HepG2 (cell line): ENCODE measurements at regions not wholly inside any gene's neighbourhood (a gene's known extent, or its start where the extent isn't known, plus 50 kb on each side); places are given as distances from the start of the nearest gene placed in this dataset.

Experiments used
- ATAC-seq: fragments of 200-7000 bp; cut with Tn5 transposase; 3 replicates; pipeline ENCODE4 v1.9.1; 2020; ENCODE audit warnings: mild to moderate bottlenecking, moderate library complexity
- BruUV-seq: library from RNA; stranded (reverse); fragments of 400-500 nt; replicated peaks from 2 replicates; lab custom pipeline; 2021; lab: Mats Ljungman, UMichigan
- CTCF ChIA-PET: fragments of 300-600 bp; formaldehyde crosslinking; extraction: SDS; loops from one replicate; lab custom pipeline; 2021; ENCODE audit warnings: low total read pairs, inconsistent platforms, low intra/inter-chr PET ratio; lab: Yijun Ruan, JAX
- POLR2A ChIA-PET: fragments of 350-600 bp; sonication (Branson Sonifier 250); formaldehyde crosslinking; loops from one replicate; lab custom pipeline; 2020; ENCODE audit warnings: antibody characterized with exemption, inconsistent platforms; lab: Yijun Ruan, JAX
- DNase-seq: peaks from one replicate; pipeline ENCODE4 v3.0.0-alpha.2; 2015; ENCODE audit warnings: low spot score
- FAIRE-seq: peaks from 3 replicates; lab custom pipeline; 2011; peaks lifted over from hg19 to GRCh38; lab: Jason Lieb, UNC
- H2AFZ ChIP-seq: one replicate; pipeline ENCODE4 v1.6.1; 2011; ENCODE audit warnings: low read length, inconsistent platforms
- H3K27ac ChIP-seq: fragments of 300-600 bp; 3 replicates; pipeline ENCODE4 v1.8.0; 2011; ENCODE audit warnings: mixed run types, mild to moderate bottlenecking, mixed read lengths, low read length, inconsistent platforms; ENCODE audit not compliant: insufficient read depth; ENCODE audit errors: extremely low read length
- H3K27me3 ChIP-seq, 2 experiments: fragments of 200-600 bp in 1 of 2; 2 replicates in 1 of 2; 3 replicates in 1 of 2; pipeline versions ENCODE4 v1.6.0 to v1.8.0; 2011; ENCODE audit warnings: low read length in 2 of 2, mild to moderate bottlenecking in 2 of 2, moderate library complexity in 2 of 2, inconsistent platforms in 1 of 2; ENCODE audit not compliant: insufficient read depth in 2 of 2, control insufficient read depth in 1 of 2
- H3K36me3 ChIP-seq, 2 experiments: fragments of 200-600 bp in 1 of 2; replicated peaks in 1 of 2; 2 replicates in 1 of 2; 3 replicates in 1 of 2; pipeline versions ENCODE4 v1.5.1 to v1.8.0; 2011; ENCODE audit warnings: low read length in 2 of 2, inconsistent platforms in 1 of 2; ENCODE audit not compliant: insufficient read depth in 2 of 2, control insufficient read depth in 1 of 2
- H3K4me1 ChIP-seq: 2 replicates; pipeline ENCODE4 v1.5.1; 2012; ENCODE audit warnings: low read length, inconsistent platforms; ENCODE audit not compliant: insufficient read depth
- H3K4me2 ChIP-seq: 2 replicates; pipeline ENCODE4 v1.6.0; 2011; ENCODE audit warnings: low read depth, low read length, inconsistent platforms
- H3K4me3 ChIP-seq, 3 experiments: fragments of 200-600 bp in 1 of 3; sonication (generic), shearing (Covaris generic) in 1 of 3; replicated peaks in 1 of 3; 2 replicates each; pipeline ENCODE4 v1.5.1; 2011 to 2016; ENCODE audit warnings: low read length in 3 of 3, inconsistent platforms in 2 of 3, low read depth in 2 of 3, mild to moderate bottlenecking in 2 of 3, control low read depth in 1 of 3, mixed read lengths in 1 of 3; ENCODE audit not compliant: insufficient read depth in 1 of 3
- H3K79me2 ChIP-seq: one replicate; pipeline ENCODE4 v1.6.1; 2011; ENCODE audit warnings: low read length, inconsistent platforms; ENCODE audit not compliant: insufficient read depth
- H3K9ac ChIP-seq: 2 replicates; pipeline ENCODE4 v1.6.0; 2011; ENCODE audit warnings: mild to moderate bottlenecking, low read depth, low read length, inconsistent platforms; ENCODE audit not compliant: insufficient read depth
- H3K9me3 ChIP-seq: 2 replicates; pipeline ENCODE4 v1.5.1; 2012; ENCODE audit warnings: mild to moderate bottlenecking, low read length
- H4K20me1 ChIP-seq: 2 replicates; pipeline ENCODE4 v1.6.0; 2011; ENCODE audit warnings: inconsistent platforms, mild to moderate bottlenecking, low read length, moderate library complexity; ENCODE audit not compliant: insufficient read depth
- ARHGAP35 ChIP-seq: sonication (generic); formaldehyde crosslinking; IDR thresholded peaks from 2 replicates; pipeline ENCODE4 v1.9.0; 2022; ENCODE audit warnings: mild to moderate bottlenecking, inconsistent platforms, moderate library complexity, missing genetic modification reagents, borderline replicate concordance
- ARID2 ChIP-seq: sonication (generic); formaldehyde crosslinking; IDR thresholded peaks from 2 replicates; pipeline ENCODE4 v1.8.1; 2022; ENCODE audit warnings: mild to moderate bottlenecking, missing genetic modification reagents, borderline replicate concordance
- CHD2 ChIP-seq: IDR thresholded peaks from 2 replicates; pipeline ENCODE4 v1.6.1; 2011; ENCODE audit warnings: low read depth, low read length, improper control_type of control experiment
- HOXA5 ChIP-seq: sonication (generic); formaldehyde crosslinking; IDR thresholded peaks from 2 replicates; pipeline ENCODE4 v1.4.0; 2020; ENCODE audit warnings: missing genetic modification reagents
- POLR2A ChIP-seq, 2 experiments: IDR thresholded peaks; 2 replicates each; pipeline ENCODE4 v1.6.1; 2011; ENCODE audit warnings: low read depth in 2 of 2, low read length in 2 of 2, mild to moderate bottlenecking in 1 of 2, moderate library complexity in 1 of 2; ENCODE audit not compliant: insufficient read depth in 1 of 2
- TSC22D2 ChIP-seq: sonication (generic); formaldehyde crosslinking; IDR thresholded peaks from 2 replicates; pipeline ENCODE4 v1.5.1; 2020; ENCODE audit warnings: missing genetic modification reagents, mild to moderate bottlenecking, borderline replicate concordance
- ZBTB39 ChIP-seq: sonication (generic); formaldehyde crosslinking; IDR thresholded peaks from 2 replicates; pipeline ENCODE4 v1.5.0; 2020; ENCODE audit warnings: missing genetic modification reagents
- ZNF552 ChIP-seq: sonication (generic); formaldehyde crosslinking; IDR thresholded peaks from 2 replicates; pipeline ENCODE4 v1.9.0; 2022; ENCODE audit warnings: missing genetic modification reagents, mild to moderate bottlenecking, borderline replicate concordance
- ZNF670 ChIP-seq: sonication (generic); formaldehyde crosslinking; IDR thresholded peaks from 2 replicates; pipeline ENCODE4 v1.8.0; 2022; ENCODE audit warnings: mild to moderate bottlenecking, missing genetic modification reagents, borderline replicate concordance
- ZNF83 ChIP-seq: sonication (generic); formaldehyde crosslinking; IDR thresholded peaks from 2 replicates; pipeline ENCODE4 v1.4.0; 2020; ENCODE audit warnings: missing genetic modification reagents, mild to moderate bottlenecking, borderline replicate concordance
- WGBS: methylation state at CpG from one replicate; pipeline ENCODE4 v1.1.6; 2017; ENCODE audit warnings: low lambda C conversion rate; 5-methylcytosine and 5-hydroxymethylcytosine counted together
- in situ Hi-C: cut with HindIII; loops from 2 replicates; pipeline ENCODE4 v1.10.0; 2017; ENCODE audit warnings: low pct_unique_long_range_greater_than_20kb; ENCODE audit not compliant: extremely low pct_ligation_motif_present
- intact Hi-C: fragments of 100-400 bp; cut with micrococcal nuclease; formaldehyde crosslinking; loops from one replicate; pipeline ENCODE4 v1.10.0; 2022; ENCODE audit not compliant: unreplicated experiment
- TF ChIP-seq, protein P1 (sequence below): sonication (generic); formaldehyde crosslinking; conservative IDR thresholded peaks from 2 replicates; pipeline ENCODE4 v1.8.0; 2022; ENCODE audit warnings: mild to moderate bottlenecking, moderate library complexity, missing genetic modification reagents

GRCh38 chr4:104907991-104908390 is 238.7 kb upstream of the TET2 start:
- Histone ChIP-seq H3K9ac (no peak overlapping the region), H3K4me2 (no peak overlapping the region), H4K20me1 (no peaks in the 10 kb centered on the region), H3K36me3 (no peaks in the 10 kb centered on the region), H3K9me3 (no peaks in the 10 kb centered on the region), H3K27ac (no peak overlapping the region), H2AFZ (no peak overlapping the region), H3K79me2 (no peaks in the 10 kb centered on the region), H3K4me3 (no peak overlapping the region), H3K4me1 (no peaks in the 10 kb centered on the region), H3K27me3 (no peaks in the 10 kb centered on the region)
- ATAC-seq (no peak), DNase-seq (no peak), FAIRE-seq (no peak)
- TF ChIP-seq CHD2, result no peak
- TF ChIP-seq ZNF83 (CRISPR knock-in tag), result no peak
- TF ChIP-seq HOXA5 (CRISPR knock-in tag), result no peak
- TF ChIP-seq ARID2, result no peak
- TF ChIP-seq, protein P1, sequence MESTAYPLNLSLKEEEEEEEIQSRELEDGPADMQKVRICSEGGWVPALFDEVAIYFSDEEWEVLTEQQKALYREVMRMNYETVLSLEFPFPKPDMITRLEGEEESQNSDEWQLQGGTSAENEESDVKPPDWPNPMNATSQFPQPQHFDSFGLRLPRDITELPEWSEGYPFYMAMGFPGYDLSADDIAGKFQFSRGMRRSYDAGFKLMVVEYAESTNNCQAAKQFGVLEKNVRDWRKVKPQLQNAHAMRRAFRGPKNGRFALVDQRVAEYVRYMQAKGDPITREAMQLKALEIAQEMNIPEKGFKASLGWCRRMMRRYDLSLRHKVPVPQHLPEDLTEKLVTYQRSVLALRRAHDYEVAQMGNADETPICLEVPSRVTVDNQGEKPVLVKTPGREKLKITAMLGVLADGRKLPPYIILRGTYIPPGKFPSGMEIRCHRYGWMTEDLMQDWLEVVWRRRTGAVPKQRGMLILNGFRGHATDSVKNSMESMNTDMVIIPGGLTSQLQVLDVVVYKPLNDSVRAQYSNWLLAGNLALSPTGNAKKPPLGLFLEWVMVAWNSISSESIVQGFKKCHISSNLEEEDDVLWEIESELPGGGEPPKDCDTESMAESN, result no peak
- no peak for TF ChIP-seq ZBTB39 (CRISPR knock-in tag)
- TF ChIP-seq TSC22D2 (CRISPR knock-in tag), result no peak
- TF ChIP-seq ARHGAP35 (CRISPR knock-in tag), result no peak
- TF ChIP-seq ZNF552, result no peak
- TF ChIP-seq POLR2A (IDR thresholded peaks at IDR 0.05; ENCODE audit: insufficient read depth in 1 of 2, low read depth in 2 of 2, low read length in 2 of 2), result no peak
- no peak for TF ChIP-seq ZNF670 (CRISPR knock-in tag)
- WGBS, result 5% methylated on average over 1 of the region's 1 CpG
- intact Hi-C loops (no loop called here), in situ Hi-C loops (loop anchor here (25.0 kb wide), 1 partner anchor 554 kb away; the partner anchor contains the start of gene PPA2)
- no TSS peak for BruUV-seq
- POLR2A ChIA-PET, result no interaction called here
- CTCF ChIA-PET, result no interaction called here
